ENCODE measurements at regions not wholly inside any gene's neighbourhood (a gene's known extent, or its start where the extent isn't known, plus 50 kb on each side); places are given as distances from the start of the nearest gene placed in this dataset.

GRCh38 chr6:26205161-26205624, 118.0 kb downstream of the HFE start:
- TF ChIP-seq CTCF (IDR thresholded peaks at IDR 0.05; ENCODE audit: insufficient read depth, low read length, poor library complexity, severe bottlenecking), result no peak
- DNase-seq (ENCODE audit: extremely low read depth, insufficient read length), result peak; percentile 79

GRCh38 chr6:26205625-26206574, 118.7 kb downstream of the HFE start:
- Histone ChIP-seq H3K4me3 (replicated peaks; ENCODE audit: low read depth, low read length) (peak overlapping the region; percentile 75), H3K36me3 (ENCODE audit: control insufficient read depth, insufficient read depth, low read length) (no peaks in the 10 kb centered on the region), H3K27me3 (replicated peaks; ENCODE audit: control insufficient read depth, insufficient read depth, low read length) (no peaks in the 10 kb centered on the region)
- no peak for TF ChIP-seq CTCF (IDR thresholded peaks at IDR 0.05; ENCODE audit: insufficient read depth, low read length, poor library complexity, severe bottlenecking)
- no peak for DNase-seq (ENCODE audit: extremely low read depth, insufficient read length)

More at GRCh38 chr6:26205161-26205624, 118.0 kb downstream of the HFE start:
- peak overlapping the region; percentile 75 for H3K4me3 ChIP-seq (replicated peaks; ENCODE audit: low read depth, low read length)
- H3K36me3 ChIP-seq (ENCODE audit: control insufficient read depth, insufficient read depth, low read length), result no peaks in the 10 kb centered on the region
- no peaks in the 10 kb centered on the region for H3K27me3 ChIP-seq (replicated peaks; ENCODE audit: control insufficient read depth, insufficient read depth, low read length)

GRCh38 chr6:26206868-26207801, 119.9 kb downstream of the HFE start:
- peak overlapping the region; percentile 75 for H3K4me3 ChIP-seq (replicated peaks; ENCODE audit: low read depth, low read length)
- H3K36me3 ChIP-seq (ENCODE audit: control insufficient read depth, insufficient read depth, low read length), result no peaks in the 10 kb centered on the region
- TF ChIP-seq CTCF (IDR thresholded peaks at IDR 0.05; ENCODE audit: insufficient read depth, low read length, poor library complexity, severe bottlenecking), result no peak
- no peak for DNase-seq (ENCODE audit: extremely low read depth, insufficient read length)
- no peaks in the 10 kb centered on the region for H3K27me3 ChIP-seq (replicated peaks; ENCODE audit: control insufficient read depth, insufficient read depth, low read length)

GRCh38 chr6:26211963-26212362, 124.7 kb downstream of the HFE start:
- no peak for TF ChIP-seq CTCF (IDR thresholded peaks at IDR 0.05; ENCODE audit: insufficient read depth, low read length, poor library complexity, severe bottlenecking)
- Histone ChIP-seq H3K36me3 (ENCODE audit: control insufficient read depth, insufficient read depth, low read length) (no peaks in the 10 kb centered on the region), H3K4me3 (replicated peaks; ENCODE audit: low read depth, low read length) (no peak overlapping the region), H3K27me3 (replicated peaks; ENCODE audit: control insufficient read depth, insufficient read depth, low read length) (no peaks in the 10 kb centered on the region)
- no peak for DNase-seq (ENCODE audit: extremely low read depth, insufficient read length)

GRCh38 chr6:26213334-26214075, 126.3 kb downstream of the HFE start:
- Histone ChIP-seq H3K4me3 (replicated peaks; ENCODE audit: low read depth, low read length) (no peak overlapping the region), H3K36me3 (ENCODE audit: control insufficient read depth, insufficient read depth, low read length) (no peaks in the 10 kb centered on the region), H3K27me3 (replicated peaks; ENCODE audit: control insufficient read depth, insufficient read depth, low read length) (no peaks in the 10 kb centered on the region)
- TF ChIP-seq CTCF (IDR thresholded peaks at IDR 0.05; ENCODE audit: insufficient read depth, low read length, poor library complexity, severe bottlenecking), result no peak
- no peak for DNase-seq (ENCODE audit: extremely low read depth, insufficient read length)
